ENCODE measurements at regions not wholly inside any gene's neighbourhood (a gene's known extent, or its start where the extent isn't known, plus 50 kb on each side); places are given as distances from the start of the nearest gene placed in this dataset.
"Not testable (repeated sequence)": the region's sequence is repeated elsewhere in the genome, so short reads cannot be mapped to it uniquely, and the experiment has no call there.

DNA sequence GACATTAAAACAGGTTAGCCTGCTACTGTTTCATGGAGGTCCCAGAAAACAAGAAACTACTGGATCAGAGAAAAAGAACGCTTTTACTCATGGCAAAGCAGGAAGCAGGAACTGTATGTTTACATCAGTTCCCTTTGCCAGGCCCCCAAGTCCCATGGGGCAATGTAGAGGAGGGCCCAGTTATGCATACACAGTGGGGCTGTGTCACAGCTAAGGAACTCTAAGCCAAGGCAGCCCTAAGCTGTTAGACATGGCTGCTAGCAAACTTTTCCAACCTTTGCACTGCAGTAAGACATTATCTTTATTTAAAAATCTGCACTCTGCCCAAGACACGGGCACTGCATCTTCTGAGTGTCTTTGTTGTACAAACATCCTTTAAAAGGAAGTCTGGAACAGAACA is 975.8 kb downstream of the C4orf33 start:
- Histone ChIP-seq H3K4me1 (ENCODE audit: insufficient read depth, low read length) (no peaks in the 10 kb centered on the region), H3K4me3 (ENCODE audit: low read length) (no peak overlapping the region), H3K36me3 (ENCODE audit: insufficient read depth, low read length) (no peaks in the 10 kb centered on the region), H3K27ac (ENCODE audit: low read depth, low read length) (no peak overlapping the region), H3K9me3 (ENCODE audit: low read length) (no peaks in the 10 kb centered on the region), H3K27me3 (ENCODE audit: insufficient read depth, low read length, poor library complexity, severe bottlenecking) (no peaks in the 10 kb centered on the region)
- Mint-ChIP-seq H3K9me3 (peaks cover 5 to 25% (median 5%) of the 10 kb centered on the region in 5 donors), H3K27me3 (no peaks in the 10 kb centered on the region), H3K27ac (no peak overlapping the region), H3K4me3 (no peak overlapping the region), H3K4me1 (no peaks in the 10 kb centered on the region), H3K36me3 (no peaks in the 10 kb centered on the region)
- no peak for DNase-seq
- ChIA-PET POLR2A (no interaction called here), CTCF (no interaction called here)

- H3K4me1 Mint-ChIP-seq = no peaks in the 10 kb centered on the region
- CTCF ChIA-PET = no interaction called here
Measured at GRCh38 chr4:130073145-130073790, 977.3 kb downstream of the C4orf33 start.

GRCh38 chr4:130074096-130074495 is 978.1 kb downstream of the C4orf33 start:
- H3K4me3 ChIP-seq (ENCODE audit: low read length) = no peak overlapping the region
- no peaks in the 10 kb centered on the region for H3K36me3 Mint-ChIP-seq
- CTCF ChIA-PET = no interaction called here
- H3K27ac ChIP-seq (ENCODE audit: low read depth, low read length) = no peak overlapping the region
- H3K4me1 Mint-ChIP-seq = no peaks in the 10 kb centered on the region
- H3K27me3 ChIP-seq (ENCODE audit: insufficient read depth, low read length, poor library complexity, severe bottlenecking) = no peaks in the 10 kb centered on the region
- DNase-seq = no peak
- H3K4me3 Mint-ChIP-seq = no peak overlapping the region
- no peaks in the 10 kb centered on the region for H3K9me3 ChIP-seq (ENCODE audit: low read length)
- no peaks in the 10 kb centered on the region for H3K4me1 ChIP-seq (ENCODE audit: insufficient read depth, low read length)
- POLR2A ChIA-PET = no interaction called here
- H3K27me3 Mint-ChIP-seq = no peaks in the 10 kb centered on the region
- H3K27ac Mint-ChIP-seq = no peak overlapping the region
- H3K9me3 Mint-ChIP-seq = peaks cover 2 to 13% (median 7%) of the 10 kb centered on the region in 5 donors
- no peaks in the 10 kb centered on the region for H3K36me3 ChIP-seq (ENCODE audit: insufficient read depth, low read length)

More at GRCh38 chr4:130073145-130073790, 977.3 kb downstream of the C4orf33 start:
- no peaks in the 10 kb centered on the region for H3K27me3 ChIP-seq (ENCODE audit: insufficient read depth, low read length, poor library complexity, severe bottlenecking)
- POLR2A ChIA-PET = no interaction called here
- no peaks in the 10 kb centered on the region for H3K4me1 ChIP-seq (ENCODE audit: insufficient read depth, low read length)
- H3K9me3 ChIP-seq (ENCODE audit: low read length) = no peaks in the 10 kb centered on the region
- no peak overlapping the region for H3K27ac Mint-ChIP-seq
- H3K36me3 ChIP-seq (ENCODE audit: insufficient read depth, low read length) = no peaks in the 10 kb centered on the region
- no peaks in the 10 kb centered on the region for H3K27me3 Mint-ChIP-seq
- DNase-seq = no peak
- no peak overlapping the region for H3K4me3 ChIP-seq (ENCODE audit: low read length)
- no peak overlapping the region for H3K4me3 Mint-ChIP-seq
- H3K27ac ChIP-seq (ENCODE audit: low read depth, low read length) = no peak overlapping the region
- H3K36me3 Mint-ChIP-seq = no peaks in the 10 kb centered on the region
- peaks cover 2 to 21% (median 7%) of the 10 kb centered on the region in 5 donors for H3K9me3 Mint-ChIP-seq

GRCh38 chr4:130077275-130077674 is 981.3 kb downstream of the C4orf33 start:
- peaks cover 2 to 11% (median 5%) of the 10 kb centered on the region in 5 donors for H3K9me3 Mint-ChIP-seq
- no peaks in the 10 kb centered on the region for H3K27me3 Mint-ChIP-seq
- CTCF ChIA-PET = no interaction called here
- H3K27ac Mint-ChIP-seq = no peak overlapping the region
- POLR2A ChIA-PET = no interaction called here
- no peaks in the 10 kb centered on the region for H3K4me1 Mint-ChIP-seq
- Histone ChIP-seq H3K4me1 (ENCODE audit: insufficient read depth, low read length) (no peaks in the 10 kb centered on the region), H3K27me3 (ENCODE audit: insufficient read depth, low read length, poor library complexity, severe bottlenecking) (no peaks in the 10 kb centered on the region), H3K36me3 (ENCODE audit: insufficient read depth, low read length) (no peaks in the 10 kb centered on the region), H3K9me3 (ENCODE audit: low read length) (no peaks in the 10 kb centered on the region), H3K4me3 (ENCODE audit: low read length) (no peak overlapping the region), H3K27ac (ENCODE audit: low read depth, low read length) (no peak overlapping the region)
- DNase-seq = no peak
- no peak overlapping the region for H3K4me3 Mint-ChIP-seq
- no peaks in the 10 kb centered on the region for H3K36me3 Mint-ChIP-seq

- H3K4me3 Mint-ChIP-seq; H3K36me3 Mint-ChIP-seq; H3K9me3 ChIP-seq (ENCODE audit: low read length); H3K27ac ChIP-seq (ENCODE audit: low read depth, low read length); H3K27me3 Mint-ChIP-seq; H3K27ac Mint-ChIP-seq; POLR2A ChIA-PET; CTCF ChIA-PET; H3K4me1 Mint-ChIP-seq; H3K36me3 ChIP-seq (ENCODE audit: insufficient read depth, low read length); H3K27me3 ChIP-seq (ENCODE audit: insufficient read depth, low read length, poor library complexity, severe bottlenecking); H3K4me3 ChIP-seq (ENCODE audit: low read length); DNase-seq; H3K4me1 ChIP-seq (ENCODE audit: insufficient read depth, low read length): not testable (repeated sequence)
- peaks cover 0 to 11% (median 5%) of the 10 kb centered on the region in 5 donors for H3K9me3 Mint-ChIP-seq
Measured at GRCh38 chr4:130079027-130079426, 983.1 kb downstream of the C4orf33 start.

DNA sequence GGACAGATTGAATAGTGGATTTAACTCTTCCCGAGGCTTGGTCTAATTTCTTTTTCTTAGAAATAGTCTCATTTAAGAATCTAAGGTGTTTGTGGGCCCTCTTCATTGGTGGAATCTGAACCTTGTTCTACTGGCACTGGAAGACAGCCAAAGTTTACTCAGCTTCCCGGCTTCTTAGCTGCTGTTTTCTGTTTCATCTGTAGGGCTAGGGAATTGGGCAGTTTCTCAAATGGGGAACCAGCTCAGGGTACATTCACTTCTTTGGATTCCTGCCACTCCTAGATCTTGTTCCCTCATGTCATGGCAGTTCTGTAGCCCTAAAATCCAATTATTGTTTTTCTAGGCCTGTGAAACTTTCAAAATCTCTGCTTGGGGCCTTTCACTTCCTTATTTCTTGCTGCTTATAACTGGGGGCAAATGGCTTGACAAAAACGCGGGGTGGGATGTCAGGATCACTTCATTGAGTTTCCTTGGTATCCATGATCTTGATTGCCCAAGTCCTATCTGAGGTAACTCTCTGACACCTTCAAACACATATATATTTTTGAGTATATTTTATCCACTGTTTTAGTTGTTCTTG is 985.0 kb downstream of the C4orf33 start:
- Mint-ChIP-seq H3K9me3 (peaks cover 0 to 7% (median 4%) of the 10 kb centered on the region in 5 donors), H3K27ac (no peak overlapping the region), H3K27me3 (no peaks in the 10 kb centered on the region), H3K36me3 (no peaks in the 10 kb centered on the region), H3K4me1 (no peaks in the 10 kb centered on the region), H3K4me3 (no peak overlapping the region)
- CTCF ChIA-PET = no interaction called here
- H3K9me3 ChIP-seq (ENCODE audit: low read length) = no peaks in the 10 kb centered on the region
- H3K36me3 ChIP-seq (ENCODE audit: insufficient read depth, low read length) = no peaks in the 10 kb centered on the region
- DNase-seq = no peak
- no peak overlapping the region for H3K27ac ChIP-seq (ENCODE audit: low read depth, low read length)
- no peaks in the 10 kb centered on the region for H3K4me1 ChIP-seq (ENCODE audit: insufficient read depth, low read length)
- H3K27me3 ChIP-seq (ENCODE audit: insufficient read depth, low read length, poor library complexity, severe bottlenecking) = no peaks in the 10 kb centered on the region
- no peak overlapping the region for H3K4me3 ChIP-seq (ENCODE audit: low read length)
- POLR2A ChIA-PET = no interaction called here

DNA sequence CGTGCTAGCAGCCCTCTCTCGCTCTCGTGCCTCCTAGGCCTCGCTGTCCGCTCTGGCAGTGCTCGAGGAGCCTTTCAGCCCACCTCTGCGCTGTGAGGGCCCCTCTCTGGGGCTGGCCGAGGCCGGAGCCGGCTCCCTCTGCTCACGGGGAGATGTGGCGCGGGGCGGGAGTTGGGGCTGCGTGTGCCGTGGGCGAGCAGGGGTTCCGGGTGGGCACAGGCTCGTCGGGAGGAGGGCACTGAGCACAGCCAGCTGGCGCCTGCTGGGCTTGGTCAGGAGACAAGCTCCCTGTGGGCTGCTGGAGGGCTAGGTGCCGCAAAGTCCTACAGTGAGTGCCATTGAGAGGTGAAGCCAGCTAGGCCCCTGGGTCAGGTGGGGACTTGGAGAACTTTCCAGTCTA is 994.5 kb downstream of the C4orf33 start:
- Mint-ChIP-seq H3K36me3 (no peaks in the 10 kb centered on the region), H3K27me3 (no peaks in the 10 kb centered on the region), H3K27ac (no peak overlapping the region), H3K4me3 (no peak overlapping the region), H3K4me1 (no peaks in the 10 kb centered on the region), H3K9me3 (peaks cover 0 to 9% (median 2%) of the 10 kb centered on the region in 5 donors)
- H3K9me3 ChIP-seq (ENCODE audit: low read length) = no peaks in the 10 kb centered on the region
- no peaks in the 10 kb centered on the region for H3K27me3 ChIP-seq (ENCODE audit: insufficient read depth, low read length, poor library complexity, severe bottlenecking)
- DNase-seq = no peak
- no peaks in the 10 kb centered on the region for H3K4me1 ChIP-seq (ENCODE audit: insufficient read depth, low read length)
- H3K4me3 ChIP-seq (ENCODE audit: low read length) = no peak overlapping the region
- ChIA-PET POLR2A (no interaction called here), CTCF (no interaction called here)
- H3K36me3 ChIP-seq (ENCODE audit: insufficient read depth, low read length) = no peaks in the 10 kb centered on the region
- no peak overlapping the region for H3K27ac ChIP-seq (ENCODE audit: low read depth, low read length)

DNA sequence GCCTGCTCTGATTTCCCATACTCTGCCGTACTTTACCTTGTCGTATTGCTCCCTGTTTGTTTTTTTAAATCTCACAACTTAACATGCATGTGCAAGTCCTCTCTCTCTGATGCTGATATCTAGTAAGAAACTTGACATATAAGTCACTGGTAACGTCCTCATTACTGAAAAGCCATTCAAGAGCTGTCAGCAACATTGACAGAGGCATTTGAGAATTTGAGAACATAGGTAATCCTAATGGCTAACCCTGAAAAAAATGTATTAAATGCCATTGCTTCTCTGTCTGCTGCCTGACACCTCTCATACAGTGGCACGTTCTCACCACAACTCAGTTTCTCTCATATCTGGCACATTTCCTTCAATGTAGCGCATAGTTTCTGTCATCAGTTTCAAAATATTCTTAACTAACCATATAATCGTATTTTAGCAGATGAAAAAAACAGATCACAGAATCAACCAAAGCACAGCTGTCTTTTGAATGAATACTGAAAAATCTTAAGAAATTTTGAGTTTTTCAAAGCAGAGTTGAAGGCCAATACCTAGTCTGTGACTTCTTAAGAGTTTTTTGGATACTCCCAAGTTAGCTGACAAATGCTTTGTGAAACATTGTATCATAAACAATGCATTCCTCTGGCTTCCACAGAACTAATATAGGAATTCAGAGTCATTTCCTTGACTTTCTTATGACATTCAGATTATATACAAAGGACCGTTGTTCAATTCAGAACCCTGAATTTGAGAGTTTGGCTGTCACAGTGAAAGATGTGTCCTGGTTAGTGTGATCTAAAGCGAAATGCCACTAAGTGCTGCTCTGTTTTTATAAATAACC is 996.4 kb downstream of the C4orf33 start:
- H3K4me1 Mint-ChIP-seq = no peaks in the 10 kb centered on the region
- POLR2A ChIA-PET = no interaction called here
- H3K4me3 Mint-ChIP-seq = no peak overlapping the region

More for the DNA sequence above, 996.4 kb downstream of the C4orf33 start:
- DNase-seq = no peak
- Mint-ChIP-seq H3K36me3 (no peaks in the 10 kb centered on the region), H3K27ac (no peak overlapping the region), H3K27me3 (no peaks in the 10 kb centered on the region), H3K9me3 (peaks cover 0 to 9% (median 2%) of the 10 kb centered on the region in 5 donors)
- no peaks in the 10 kb centered on the region for H3K36me3 ChIP-seq (ENCODE audit: insufficient read depth, low read length)
- CTCF ChIA-PET = no interaction called here
- no peaks in the 10 kb centered on the region for H3K27me3 ChIP-seq (ENCODE audit: insufficient read depth, low read length, poor library complexity, severe bottlenecking)
- no peaks in the 10 kb centered on the region for H3K4me1 ChIP-seq (ENCODE audit: insufficient read depth, low read length)
- H3K4me3 ChIP-seq (ENCODE audit: low read length) = no peak overlapping the region
- H3K9me3 ChIP-seq (ENCODE audit: low read length) = no peaks in the 10 kb centered on the region
- no peak overlapping the region for H3K27ac ChIP-seq (ENCODE audit: low read depth, low read length)

Data from CD8-positive, alpha-beta memory T cell (primary cell).